Body of pancreas (tissue), 4 donors: ENCODE measurements at regions not wholly inside any gene's neighbourhood (a gene's known extent, or its start where the extent isn't known, plus 50 kb on each side); places are given as distances from the start of the nearest gene placed in this dataset.

Experiments used
- CTCF ChIP-seq, 7 experiments: fragments of 450-650 bp in 4 of 7; fragments of 200-600 bp in 3 of 7; sonication (generic) in 3 of 7; IDR thresholded peaks; one replicate each; pipeline ENCODE4 v1.5.1; 2016 to 2019; ENCODE audit warnings: antibody characterized with exemption in 7 of 7
- POLR2A ChIP-seq, 3 donors: fragments of 450-650 bp; IDR thresholded peaks; one replicate each; pipeline ENCODE4 v1.6.1; 2016; ENCODE audit warnings: antibody characterized with exemption in 3 of 3, mild to moderate bottlenecking in 2 of 3

- TF ChIP-seq CTCF (IDR thresholded peaks at IDR 0.05) (no peak), POLR2A (IDR thresholded peaks at IDR 0.05) (no peak)
Measured at GRCh38 chr5:125043781-125044391, 297.4 kb upstream of the ZNF608 start.
